ENCODE measurements at regions not wholly inside any gene's neighbourhood (a gene's known extent, or its start where the extent isn't known, plus 50 kb on each side); places are given as distances from the start of the nearest gene placed in this dataset.

- no peaks in the 10 kb centered on the region for H3K27me3 ChIP-seq (replicated peaks; ENCODE audit: insufficient read depth, low read length)
- no peak overlapping the region for H3K4me3 ChIP-seq (ENCODE audit: low read length)
- H3K9me2 ChIP-seq (replicated peaks; ENCODE audit: insufficient read depth, low read length) = no peaks in the 10 kb centered on the region
Measured at GRCh38 chr5:39501397-39501796, 76.6 kb upstream of the DAB2 start.

GRCh38 chr5:39500551-39501175 is 75.9 kb upstream of the DAB2 start:
- no peak overlapping the region for H3K27ac ChIP-seq (ENCODE audit: low read length)
- no peaks in the 10 kb centered on the region for H3K9me3 ChIP-seq (replicated peaks; ENCODE audit: insufficient read depth, low read length)
- no peak for DNase-seq
- H3F3A ChIP-seq (ENCODE audit: insufficient read depth, low read length) = no peaks in the 10 kb centered on the region
- H3K4me2 ChIP-seq (ENCODE audit: low read depth, low read length) = no peak overlapping the region
- H2AFZ ChIP-seq (ENCODE audit: low read length) = no peak overlapping the region
- H3K4me1 ChIP-seq (ENCODE audit: low read length) = peaks cover 9% of the 10 kb centered on the region; the same call in 1 of the 2 replicates
- TF ChIP-seq CTCF (IDR thresholded peaks at IDR 0.05; ENCODE audit: low read length) (no peak), EZH2 (optimal IDR thresholded peaks at IDR 0.05; ENCODE audit: low read depth, low read length) (no peak), EZH2phosphoT487 (IDR thresholded peaks at IDR 0.05; ENCODE audit: low read length) (no peak)
- H3K4me3 ChIP-seq (ENCODE audit: low read length) = no peak overlapping the region
- H3K79me2 ChIP-seq (ENCODE audit: low read length) = no peaks in the 10 kb centered on the region
- no peaks in the 10 kb centered on the region for H4K20me1 ChIP-seq (ENCODE audit: insufficient read depth, low read length)
- no peaks in the 10 kb centered on the region for H3K36me3 ChIP-seq (replicated peaks; ENCODE audit: insufficient read depth, low read length)
- no peaks in the 10 kb centered on the region for H3K9me2 ChIP-seq (replicated peaks; ENCODE audit: insufficient read depth, low read length)
- H3K9ac ChIP-seq (ENCODE audit: low read length) = no peak overlapping the region
- H3K27me3 ChIP-seq (replicated peaks; ENCODE audit: insufficient read depth, low read length) = no peaks in the 10 kb centered on the region

More at GRCh38 chr5:39501397-39501796, 76.6 kb upstream of the DAB2 start:
- DNase-seq = no peak
- no peaks in the 10 kb centered on the region for H3K79me2 ChIP-seq (ENCODE audit: low read length)
- H3K9ac ChIP-seq (ENCODE audit: low read length) = no peak overlapping the region
- H3F3A ChIP-seq (ENCODE audit: insufficient read depth, low read length) = no peaks in the 10 kb centered on the region
- H2AFZ ChIP-seq (ENCODE audit: low read length) = no peak overlapping the region
- TF ChIP-seq CTCF (IDR thresholded peaks at IDR 0.05; ENCODE audit: low read length) (no peak), EZH2 (optimal IDR thresholded peaks at IDR 0.05; ENCODE audit: low read depth, low read length) (no peak), EZH2phosphoT487 (IDR thresholded peaks at IDR 0.05; ENCODE audit: low read length) (no peak)
- no peaks in the 10 kb centered on the region for H3K36me3 ChIP-seq (replicated peaks; ENCODE audit: insufficient read depth, low read length)
- no peaks in the 10 kb centered on the region for H4K20me1 ChIP-seq (ENCODE audit: insufficient read depth, low read length)
- peaks cover 9% of the 10 kb centered on the region; the same call in 1 of the 2 replicates for H3K4me1 ChIP-seq (ENCODE audit: low read length)
- peak overlapping the region; percentile 31; the same call in 1 of the 2 replicates for H3K4me2 ChIP-seq (ENCODE audit: low read depth, low read length)
- H3K27ac ChIP-seq (ENCODE audit: low read length) = no peak overlapping the region
- H3K9me3 ChIP-seq (replicated peaks; ENCODE audit: insufficient read depth, low read length) = no peaks in the 10 kb centered on the region

- Histone ChIP-seq H3K27me3 (replicated peaks; ENCODE audit: insufficient read depth, low read length) (no peaks in the 10 kb centered on the region), H3K27ac (ENCODE audit: low read length) (no peak overlapping the region), H3K4me3 (ENCODE audit: low read length) (no peak overlapping the region), H3K4me2 (ENCODE audit: low read depth, low read length) (no peak overlapping the region), H3K4me1 (ENCODE audit: low read length) (peaks cover 19% of the 10 kb centered on the region), H3K9me2 (replicated peaks; ENCODE audit: insufficient read depth, low read length) (no peaks in the 10 kb centered on the region), H3K9me3 (replicated peaks; ENCODE audit: insufficient read depth, low read length) (no peaks in the 10 kb centered on the region), H3K79me2 (ENCODE audit: low read length) (no peaks in the 10 kb centered on the region), H3F3A (ENCODE audit: insufficient read depth, low read length) (peaks cover 14% of the 10 kb centered on the region), H2AFZ (ENCODE audit: low read length) (no peak overlapping the region), H3K36me3 (replicated peaks; ENCODE audit: insufficient read depth, low read length) (no peaks in the 10 kb centered on the region), H3K9ac (ENCODE audit: low read length) (no peak overlapping the region), H4K20me1 (ENCODE audit: insufficient read depth, low read length) (no peaks in the 10 kb centered on the region)
- TF ChIP-seq CTCF (IDR thresholded peaks at IDR 0.05; ENCODE audit: low read length) (no peak), EZH2 (optimal IDR thresholded peaks at IDR 0.05; ENCODE audit: low read depth, low read length) (no peak), EZH2phosphoT487 (IDR thresholded peaks at IDR 0.05; ENCODE audit: low read length) (no peak)
- no peak for DNase-seq
Measured at GRCh38 chr5:39498278-39498952, 73.6 kb upstream of the DAB2 start.

Data from MM.1S (cell line).